HG03521 (cell line): ENCODE measurements at regions not wholly inside any gene's neighbourhood (a gene's known extent, or its start where the extent isn't known, plus 50 kb on each side); places are given as distances from the start of the nearest gene placed in this dataset.
"Not testable (repeated sequence)": the region's sequence is repeated elsewhere in the genome, so short reads cannot be mapped to it uniquely, and the experiment has no call there.

ENCODE experiments used
- ATAC-seq: cut with Tn5 transposase; IDR thresholded peaks from one replicate; pipeline ENCODE4 v1.9.1; 2021; ENCODE audit warnings: mild to moderate bottlenecking, moderate library complexity; ENCODE audit not compliant: unreplicated experiment

DNA sequence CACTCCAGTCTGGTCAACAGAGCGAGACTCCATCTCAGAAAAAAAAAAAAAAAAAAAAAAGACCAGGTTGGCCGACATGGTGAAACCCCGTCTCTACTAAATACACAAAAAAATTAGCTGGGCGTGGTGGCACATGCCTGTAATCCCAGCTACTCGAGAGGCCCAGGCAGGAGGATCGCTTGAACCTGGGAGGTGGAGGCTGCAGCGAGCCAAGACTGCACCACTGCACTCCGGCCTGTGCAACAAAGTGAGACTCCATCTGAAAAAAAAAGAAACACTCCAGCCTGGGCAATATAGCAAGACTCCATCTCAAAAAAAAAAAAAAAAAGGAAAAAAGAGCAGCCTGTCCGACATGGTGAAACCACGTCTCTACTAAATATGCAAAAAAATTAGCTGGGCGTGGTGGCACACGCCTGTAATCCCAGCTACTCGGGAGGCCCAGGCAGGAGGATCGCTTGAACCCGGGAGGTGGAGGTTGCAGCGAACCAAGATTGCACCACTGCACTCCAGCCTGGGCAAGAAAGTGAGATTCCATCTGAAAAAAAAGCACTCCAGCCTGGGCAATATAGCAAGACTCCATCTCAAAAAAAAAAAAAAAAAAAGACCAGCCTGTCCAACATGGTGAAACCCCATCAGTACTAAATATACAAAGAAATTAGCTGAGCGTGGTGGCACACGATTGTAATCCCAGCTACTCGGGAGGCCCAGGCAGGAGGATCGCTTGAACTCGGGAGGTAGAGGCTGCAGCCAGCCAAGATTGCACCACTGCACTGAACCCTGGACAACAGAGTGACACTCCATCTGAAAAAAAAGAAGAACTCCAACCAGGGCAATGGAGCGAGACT is 343.3 kb upstream of the PLGLB2 start:
- ATAC-seq, result not testable (repeated sequence)

DNA sequence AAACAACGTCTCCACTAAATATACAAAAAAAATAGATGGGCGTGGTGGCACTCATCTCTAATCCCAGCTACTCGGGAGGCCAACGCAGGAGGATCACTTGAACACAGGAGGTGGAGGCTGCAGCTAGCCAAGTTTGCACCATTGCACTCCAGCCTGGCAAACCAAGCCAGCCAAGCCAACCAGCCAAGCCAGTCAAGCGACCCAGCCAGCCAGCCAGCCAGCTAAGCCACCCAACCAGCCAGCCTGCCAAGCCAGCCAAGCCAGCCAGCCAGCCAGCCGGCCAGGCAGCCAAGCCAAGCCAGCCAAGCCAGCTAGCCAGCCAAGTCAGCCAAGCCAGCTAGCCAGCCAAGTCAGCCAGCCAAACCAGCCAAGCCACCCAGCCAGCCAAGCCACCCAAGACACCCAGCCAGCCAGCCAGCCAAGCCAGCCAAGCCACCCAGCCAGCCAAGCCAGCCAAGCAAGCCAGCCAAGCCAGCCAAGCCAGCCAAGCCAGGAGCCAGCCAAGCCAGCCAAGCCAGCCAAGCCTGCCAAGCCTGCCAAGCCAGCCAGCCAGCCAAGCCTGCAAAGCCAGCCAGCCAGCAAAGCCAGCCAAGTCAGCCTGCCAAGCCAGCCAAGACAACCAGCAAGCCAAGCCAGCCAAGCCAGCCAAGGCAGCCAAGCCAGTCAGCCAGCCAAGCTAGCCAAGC is 342.2 kb upstream of the PLGLB2 start:
- not testable (repeated sequence) for ATAC-seq

DNA sequence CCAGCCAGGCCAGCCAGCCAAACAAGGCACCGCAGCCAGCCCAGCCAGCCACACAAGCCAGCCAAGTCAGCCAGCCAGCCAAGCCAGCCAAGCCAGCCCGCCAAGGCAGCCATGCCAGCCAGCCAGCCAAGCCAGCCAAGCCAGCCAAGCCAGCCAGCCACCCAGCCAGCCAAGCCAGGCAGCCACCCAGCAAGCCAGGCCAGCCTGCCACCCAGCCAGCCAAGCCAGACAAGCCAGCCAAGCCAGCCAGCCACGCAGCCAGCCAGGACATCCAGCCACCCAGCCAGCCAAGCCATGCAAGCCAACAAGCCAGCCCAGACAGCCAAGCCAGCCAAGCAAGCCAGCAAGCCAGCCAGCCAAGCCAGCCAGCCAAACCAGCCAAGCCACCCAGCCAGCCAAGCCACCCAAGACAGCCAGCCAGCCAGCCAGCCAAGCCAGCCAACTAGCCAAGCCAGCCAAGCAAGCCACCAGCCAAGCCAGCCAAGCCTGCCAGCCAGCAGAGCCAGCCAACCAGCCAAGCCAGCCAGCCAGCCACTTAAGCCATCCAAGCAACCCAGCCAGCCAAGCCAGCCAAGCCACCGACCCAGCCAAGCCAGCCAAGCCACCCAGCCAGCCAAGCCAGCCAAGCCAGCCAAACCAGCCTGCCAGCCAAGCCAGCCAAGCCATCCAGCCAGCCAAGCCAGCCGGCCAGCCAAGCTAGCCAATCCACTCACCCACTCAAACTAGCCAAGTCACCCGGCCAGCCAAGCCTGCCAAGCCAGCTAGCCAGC is 341.3 kb upstream of the PLGLB2 start:
- not testable (repeated sequence) for ATAC-seq

DNA sequence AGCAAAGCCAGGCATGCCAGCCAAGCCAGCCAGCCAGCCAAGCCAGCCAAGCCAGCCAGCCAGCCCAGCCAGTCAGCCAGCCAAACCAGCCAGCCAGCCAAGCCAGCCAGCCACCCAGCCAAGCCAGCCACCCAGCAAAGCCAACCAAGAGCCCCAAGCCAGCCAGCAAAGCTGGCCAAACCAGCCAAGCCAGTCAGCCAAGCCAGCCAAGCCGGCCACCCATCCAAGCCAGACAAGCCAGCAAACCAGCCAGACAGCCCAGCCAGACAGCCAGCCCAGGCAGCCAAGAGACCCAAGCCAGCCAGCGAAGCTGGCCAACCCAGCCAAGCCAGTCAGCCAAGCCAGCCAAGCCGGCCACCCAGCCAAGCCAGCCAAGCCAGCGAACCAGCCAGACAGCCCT is 338.3 kb upstream of the PLGLB2 start:
- not testable (repeated sequence) for ATAC-seq

DNA sequence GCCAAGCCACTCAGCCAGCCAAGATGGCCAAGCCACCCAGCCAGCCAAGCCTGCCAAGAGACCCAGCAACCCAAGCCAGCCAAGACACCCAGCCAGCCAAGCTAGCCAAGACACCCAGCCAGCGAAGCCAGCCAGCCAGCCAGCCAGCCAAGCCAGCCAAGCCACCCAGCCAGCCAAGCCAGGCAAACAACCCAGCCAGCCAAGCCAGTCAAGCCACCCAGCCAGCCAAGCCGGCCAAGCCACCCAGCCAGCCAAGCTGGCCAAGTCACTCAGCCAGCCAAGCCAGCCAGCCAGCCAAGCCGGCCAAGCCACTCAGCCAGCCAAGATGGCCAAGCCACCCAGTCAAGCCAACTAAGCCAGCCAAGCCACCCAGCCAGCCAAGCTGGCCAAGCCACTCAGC is 337.5 kb upstream of the PLGLB2 start:
- ATAC-seq, result not testable (repeated sequence)

DNA sequence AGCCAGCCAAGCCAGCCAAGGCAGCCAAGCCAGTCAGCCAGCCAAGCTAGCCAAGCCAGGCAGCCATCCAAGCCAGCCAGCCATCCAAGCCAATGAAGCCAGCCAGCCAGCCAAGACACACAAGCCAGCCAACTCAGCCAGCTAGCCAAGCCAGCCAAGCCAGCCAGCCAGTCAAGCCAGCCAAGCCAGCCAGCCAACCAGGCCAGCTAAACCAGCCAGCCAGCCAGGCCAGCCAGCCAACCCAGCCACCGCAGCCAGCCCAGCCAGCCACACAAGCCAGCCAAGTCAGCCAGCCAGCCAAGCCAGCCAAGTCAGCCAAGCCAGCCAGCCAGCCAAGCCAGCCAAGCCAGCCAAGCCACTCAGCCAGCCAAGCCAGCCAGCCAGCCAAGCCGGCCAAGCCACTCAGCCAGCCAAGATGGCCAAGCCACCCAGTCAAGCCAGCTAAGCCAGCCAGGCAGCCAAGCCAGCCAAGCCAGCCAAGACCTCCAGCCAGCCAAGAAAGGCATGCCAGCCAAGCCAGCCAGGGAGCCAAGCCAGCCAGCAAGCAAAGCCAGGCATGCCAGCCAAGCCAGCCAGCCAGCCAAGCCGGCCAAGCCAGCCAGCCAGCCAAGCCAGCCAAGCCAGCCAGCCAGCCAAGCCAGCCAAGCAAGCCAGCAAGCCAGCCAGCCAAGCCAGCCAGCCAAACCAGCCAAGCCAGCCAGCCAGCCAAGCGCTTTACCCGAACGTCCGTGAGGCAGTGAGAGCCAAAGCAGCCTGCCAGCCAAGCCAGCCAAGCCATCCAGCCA is 335.7 kb upstream of the PLGLB2 start:
- not testable (repeated sequence) for ATAC-seq

DNA sequence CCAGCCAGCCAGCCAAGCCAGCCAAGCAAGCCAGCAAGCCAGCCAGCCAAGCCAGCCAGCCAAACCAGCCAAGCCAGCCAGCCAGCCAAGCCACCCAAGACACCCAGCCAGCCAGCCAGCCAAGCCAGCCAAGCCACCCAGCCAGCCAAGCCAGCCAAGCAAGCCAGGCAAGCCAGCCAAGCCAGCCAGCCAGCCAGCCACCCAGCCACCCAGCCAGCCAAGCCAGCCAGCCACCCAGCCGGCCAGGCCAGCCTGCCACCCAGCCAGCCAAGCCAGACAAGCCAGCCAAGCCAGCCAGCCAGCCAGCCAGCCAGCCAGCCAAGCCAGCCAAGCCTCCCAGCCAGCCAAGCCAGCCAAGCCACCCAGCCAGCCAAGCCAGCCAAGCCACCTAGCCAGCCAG is 333.6 kb upstream of the PLGLB2 start:
- not testable (repeated sequence) for ATAC-seq

DNA sequence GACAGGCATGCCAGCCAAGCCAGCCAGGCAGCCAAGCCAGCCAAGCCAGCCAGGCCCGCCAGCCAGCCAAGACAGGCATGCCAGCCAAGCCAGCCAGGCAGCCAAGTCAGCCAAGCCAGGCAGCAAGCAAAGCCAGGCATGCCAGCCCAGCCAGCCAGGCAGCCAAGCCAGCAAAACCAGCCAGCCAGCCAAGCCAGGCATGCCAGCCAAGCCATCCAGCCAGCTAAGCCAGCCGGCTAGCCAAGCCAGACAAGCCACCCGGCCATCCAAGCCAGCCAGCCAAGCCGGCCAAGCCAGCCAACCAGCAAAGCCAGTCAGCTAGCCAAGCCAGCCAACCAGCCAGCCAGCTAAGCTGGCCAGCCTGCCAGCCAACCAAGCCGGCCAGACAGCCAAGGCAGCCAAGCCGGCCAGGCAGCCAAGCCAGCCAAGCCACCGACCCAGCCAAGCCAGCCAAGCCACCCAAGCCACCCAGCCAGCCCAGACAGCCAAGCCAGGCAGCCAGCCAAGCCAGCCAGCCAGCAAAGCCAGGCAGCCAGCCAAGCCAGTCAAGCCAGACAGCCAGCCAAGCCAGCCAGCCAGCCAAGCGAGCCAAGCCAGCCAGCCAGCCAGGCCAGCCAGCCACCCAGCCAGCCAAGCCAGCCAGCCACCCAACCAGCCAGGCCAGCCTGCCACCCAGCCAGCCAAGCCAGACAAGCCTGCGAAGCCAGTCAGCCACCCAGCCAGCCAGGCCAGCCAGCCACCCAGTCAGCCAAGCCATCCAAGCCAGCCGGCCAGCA is 332.9 kb upstream of the PLGLB2 start:
- not testable (repeated sequence) for ATAC-seq

DNA sequence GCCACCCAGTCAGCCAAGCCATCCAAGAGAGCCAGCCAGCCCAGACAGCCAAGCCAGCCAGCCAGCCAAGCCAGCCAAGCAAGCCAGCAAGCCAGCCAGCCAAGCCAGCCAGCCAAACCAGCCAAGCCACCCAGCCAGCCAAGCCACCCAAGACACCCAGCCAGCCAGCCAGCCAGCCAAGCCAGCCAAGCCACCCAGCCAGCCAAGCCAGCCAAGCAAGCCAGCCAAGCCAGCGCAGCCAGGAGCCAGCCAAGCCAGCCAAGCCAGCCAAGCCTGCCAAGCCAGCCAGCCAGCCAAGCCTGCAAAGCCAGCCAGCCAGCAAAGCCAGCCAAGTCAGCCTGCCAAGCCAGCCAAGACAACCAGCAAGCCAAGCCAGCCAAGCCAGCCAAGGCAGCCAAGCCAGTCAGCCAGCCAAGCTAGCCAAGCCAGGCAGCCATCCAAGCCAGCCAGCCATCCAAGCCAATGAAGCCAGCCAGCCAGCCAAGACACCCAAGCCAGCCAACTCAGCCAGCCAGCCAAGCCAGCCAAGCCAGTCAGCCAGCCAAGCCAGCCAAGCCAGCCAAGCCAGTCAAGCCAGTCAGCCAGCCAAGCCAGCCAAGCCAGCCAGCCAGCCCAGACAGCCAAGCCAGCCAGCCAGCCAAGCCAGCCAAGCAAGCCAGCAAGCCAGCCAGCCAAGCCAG is 332.2 kb upstream of the PLGLB2 start:
- ATAC-seq, result not testable (repeated sequence)

DNA sequence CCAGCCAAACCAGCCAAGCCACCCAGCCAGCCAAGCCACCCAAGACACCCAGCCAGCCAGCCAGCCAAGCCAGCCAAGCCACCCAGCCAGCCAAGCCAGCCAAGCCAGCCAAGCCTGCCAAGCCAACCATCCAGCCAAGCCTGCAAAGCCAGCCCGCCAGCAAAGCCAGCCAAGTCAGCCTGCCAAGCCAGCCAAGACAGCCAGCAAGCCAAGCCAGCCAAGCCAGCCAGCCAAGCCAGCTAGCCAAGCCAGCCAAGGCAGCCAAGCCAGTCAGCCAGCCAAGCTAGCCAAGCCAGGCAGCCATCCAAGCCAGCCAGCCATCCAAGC is 331.7 kb upstream of the PLGLB2 start:
- ATAC-seq, result not testable (repeated sequence)

DNA sequence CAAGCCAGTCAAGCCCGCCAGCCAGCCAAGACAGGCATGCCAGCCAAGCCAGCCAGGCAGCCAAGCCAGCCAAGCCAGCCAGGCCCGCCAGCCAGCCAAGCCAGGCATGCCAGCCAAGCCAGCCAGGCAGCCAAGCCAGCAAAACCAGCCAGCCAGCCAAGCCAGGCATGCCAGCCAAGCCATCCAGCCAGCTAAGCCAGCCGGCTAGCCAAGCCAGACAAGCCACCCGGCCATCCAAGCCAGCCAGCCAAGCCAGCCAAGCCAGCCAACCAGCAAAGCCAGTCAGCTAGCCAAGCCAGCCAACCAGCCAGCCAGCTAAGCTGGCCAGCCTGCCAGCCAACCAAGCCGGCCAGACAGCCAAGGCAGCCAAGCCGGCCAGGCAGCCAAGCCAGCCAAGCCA is 330.7 kb upstream of the PLGLB2 start:
- not testable (repeated sequence) for ATAC-seq

DNA sequence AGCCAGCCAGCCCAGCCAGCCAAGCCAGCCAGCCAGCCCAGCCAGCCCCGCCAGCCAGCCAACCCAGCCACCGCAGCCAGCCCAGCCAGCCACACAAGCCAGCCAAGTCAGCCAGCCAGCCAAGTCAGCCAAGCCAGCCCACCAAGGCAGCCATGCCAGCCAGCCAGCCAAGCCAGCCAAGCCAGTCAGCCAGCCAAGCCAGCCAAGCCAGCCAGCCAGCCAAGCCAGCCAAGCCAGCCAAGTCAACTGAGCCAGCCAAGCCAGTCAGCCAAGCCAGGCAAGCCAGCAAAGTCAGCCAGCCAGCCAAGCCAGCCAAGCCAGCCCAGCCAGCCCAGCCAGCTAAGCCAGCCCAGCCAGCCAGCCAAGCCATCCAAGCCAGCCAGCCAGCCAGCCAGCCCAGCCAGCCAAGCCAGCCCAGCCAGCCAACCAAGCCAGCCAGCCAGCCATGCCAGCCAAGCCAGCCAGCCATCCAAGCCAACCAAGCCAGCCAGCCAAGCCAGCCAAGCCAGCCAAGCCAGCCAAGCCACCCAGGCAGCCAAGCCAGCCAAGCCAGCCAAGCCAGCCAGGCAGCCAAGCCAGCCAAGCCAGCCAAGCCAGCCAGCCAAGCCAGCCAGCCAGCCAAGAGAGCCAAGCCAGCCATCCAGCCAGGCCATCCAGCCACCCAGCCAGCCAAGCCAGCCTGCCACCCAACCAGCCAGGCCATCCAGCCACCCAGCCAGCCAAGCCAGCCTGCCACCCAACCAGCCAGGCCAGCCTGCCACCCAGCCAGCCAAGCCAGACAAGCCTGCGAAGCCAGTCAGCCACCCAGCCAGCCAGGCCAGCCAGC is 329.9 kb upstream of the PLGLB2 start:
- ATAC-seq, result not testable (repeated sequence)

DNA sequence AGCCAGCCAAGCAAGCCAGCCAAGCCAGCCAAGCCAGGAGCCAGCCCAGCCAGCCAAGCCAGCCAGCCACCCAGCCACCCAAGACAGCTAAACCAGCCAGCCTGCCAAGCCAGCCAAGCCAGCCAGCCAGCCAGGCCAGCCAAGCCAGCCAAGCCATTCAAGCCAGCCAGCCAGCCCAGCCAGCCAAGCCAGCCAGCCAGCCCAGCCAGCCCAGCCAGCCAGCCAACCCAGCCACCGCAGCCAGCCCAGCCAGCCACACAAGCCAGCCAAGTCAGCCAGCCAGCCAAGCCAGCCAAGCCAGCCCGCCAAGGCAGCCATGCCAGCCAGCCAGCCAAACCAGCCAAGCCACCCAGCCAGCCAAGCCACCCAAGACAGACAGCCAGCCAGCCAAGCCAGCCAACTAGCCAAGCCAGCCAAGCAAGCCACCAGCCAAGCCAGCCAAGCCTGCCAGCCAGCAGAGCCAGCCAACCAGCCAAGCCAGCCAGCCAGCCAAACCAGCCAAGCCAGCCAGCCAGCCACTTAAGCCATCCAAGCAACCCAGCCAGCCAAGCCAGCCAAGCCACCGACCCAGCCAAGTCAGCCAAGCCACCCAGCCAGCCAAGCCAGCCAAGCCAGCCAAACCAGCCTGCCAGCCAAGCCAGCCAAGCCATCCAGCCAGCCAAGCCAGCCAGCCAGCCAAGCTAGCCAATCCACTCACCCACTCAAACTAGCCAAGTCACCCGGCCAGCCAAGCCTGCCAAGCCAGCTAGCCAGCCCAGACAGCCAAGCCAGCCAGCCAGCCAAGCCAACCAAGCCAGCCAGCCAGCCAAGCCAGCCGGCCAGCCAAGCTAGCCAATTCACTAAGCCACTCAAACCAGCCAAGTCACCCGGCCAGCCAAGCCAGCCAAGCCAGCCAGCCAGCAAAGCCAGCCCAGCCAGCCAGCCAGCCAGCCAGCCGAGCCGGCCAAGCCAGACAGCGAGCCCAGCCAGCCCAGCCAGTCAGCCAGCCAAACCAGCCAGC is 328.8 kb upstream of the PLGLB2 start:
- not testable (repeated sequence) for ATAC-seq

DNA sequence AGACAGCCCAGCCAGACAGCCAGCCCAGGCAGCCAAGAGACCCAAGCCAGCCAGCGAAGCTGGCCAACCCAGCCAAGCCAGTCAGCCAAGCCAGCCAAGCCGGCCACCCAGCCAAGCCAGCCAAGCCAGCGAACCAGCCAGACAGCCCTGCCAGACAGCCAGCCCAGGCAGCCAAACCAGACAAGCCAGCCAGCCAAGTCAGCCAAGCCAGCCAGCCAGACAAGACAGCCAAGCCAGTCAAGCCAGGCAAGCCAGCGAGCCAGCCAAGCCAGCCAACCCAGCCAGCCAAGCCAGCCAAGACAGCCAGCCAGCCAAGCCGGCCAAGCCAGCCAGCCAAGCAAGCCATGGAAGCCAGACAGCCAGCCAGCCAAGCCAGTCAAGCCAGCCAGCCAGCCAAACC is 327.9 kb upstream of the PLGLB2 start:
- ATAC-seq, result not testable (repeated sequence)

DNA sequence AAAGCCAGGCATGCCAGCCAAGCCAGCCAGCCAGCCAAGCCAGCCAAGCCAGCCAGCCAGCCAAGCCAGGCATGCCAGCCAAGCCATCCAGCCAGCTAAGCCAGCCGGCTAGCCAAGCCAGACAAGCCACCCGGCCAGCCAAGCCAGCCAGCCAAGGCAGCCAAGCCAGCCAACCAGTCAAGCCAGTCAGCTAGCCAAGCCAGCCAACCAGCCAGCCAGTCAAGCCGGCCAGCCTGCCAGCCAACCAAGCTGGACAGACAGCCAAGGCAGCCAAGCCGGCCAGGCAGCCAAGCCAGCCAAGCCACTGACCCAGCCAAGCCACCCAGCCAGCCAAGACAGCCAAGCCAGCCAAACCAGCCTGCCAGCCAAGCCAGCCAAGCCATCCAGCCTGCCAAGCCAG is 326.9 kb upstream of the PLGLB2 start:
- not testable (repeated sequence) for ATAC-seq

DNA sequence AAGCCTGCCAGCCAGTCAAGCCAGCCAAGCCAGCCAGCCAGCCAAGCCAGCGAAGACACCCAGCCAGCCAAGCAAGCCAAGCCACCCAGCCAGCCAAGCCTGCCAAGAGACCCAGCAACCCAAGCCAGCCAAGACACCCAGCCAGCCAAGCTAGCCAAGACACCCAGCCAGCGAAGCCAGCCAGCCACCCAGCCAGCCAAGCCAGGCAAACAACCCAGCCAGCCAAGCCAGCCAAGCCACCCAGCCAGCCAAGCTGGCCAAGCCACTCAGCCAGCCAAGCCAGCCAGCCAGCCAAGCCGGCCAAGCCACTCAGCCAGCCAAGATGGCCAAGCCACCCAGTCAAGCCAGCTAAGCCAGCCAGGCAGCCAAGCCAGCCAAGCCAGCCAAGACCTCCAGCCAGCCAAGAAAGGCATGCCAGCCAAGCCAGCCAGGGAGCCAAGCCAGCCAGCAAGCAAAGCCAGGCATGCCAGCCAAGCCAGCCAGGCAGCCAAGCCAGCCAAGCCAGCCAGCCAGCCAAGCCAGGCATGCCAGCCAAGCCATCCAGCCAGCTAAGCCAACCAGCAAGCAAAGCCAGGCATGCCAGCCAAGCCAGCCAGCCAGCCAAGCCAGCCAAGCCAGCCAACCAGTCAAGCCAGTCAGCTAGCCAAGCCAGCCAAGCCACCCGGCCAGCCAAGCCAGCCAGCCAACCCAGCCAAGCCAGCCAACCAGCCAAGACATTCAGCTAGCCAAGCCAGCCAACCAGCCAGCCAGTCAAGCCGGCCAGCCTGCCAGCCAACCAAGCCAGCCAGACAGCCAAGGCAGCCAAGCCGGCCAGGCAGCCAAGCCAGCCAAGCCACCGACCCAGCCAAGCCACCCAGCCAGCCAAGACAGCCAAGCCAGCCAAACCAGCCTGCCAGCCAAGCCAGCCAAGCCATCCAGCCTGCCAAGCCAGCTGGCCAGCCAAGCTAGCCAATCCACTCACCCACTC is 323.8 kb upstream of the PLGLB2 start:
- not testable (repeated sequence) for ATAC-seq
